K562 (cell line): ENCODE measurements at regions not wholly inside any gene's neighbourhood (a gene's known extent, or its start where the extent isn't known, plus 50 kb on each side); places are given as distances from the start of the nearest gene placed in this dataset.
A peak's percentile ranks its signal among the peaks of the same experiment; 100 is the strongest.

Experiments
- ATAC-seq: fragments of 200-7000 bp; cut with Tn5 transposase; 3 replicates; pipeline ENCODE4 v1.9.1; 2020; ENCODE audit warnings: moderate library complexity
- BruUV-seq: library from RNA; stranded (reverse); fragments of 400-500 nt; replicated peaks from 2 replicates; lab custom pipeline; 2021; lab: Mats Ljungman, UMichigan
- CTCF ChIA-PET: fragments of 300-600 bp; formaldehyde crosslinking; extraction: SDS; loops from one replicate; lab custom pipeline; 2021; ENCODE audit warnings: low intra/inter-chr PET ratio; lab: Yijun Ruan, JAX
- POLR2A ChIA-PET: fragments of 300-600, 350-650 bp; sonication (Branson Sonifier 250); formaldehyde crosslinking; extraction: SDS; loops from one replicate; lab custom pipeline; 2021; ENCODE audit warnings: antibody characterized with exemption, inconsistent platforms; lab: Yijun Ruan, JAX
- DNase-seq, 4 experiments: peaks; one replicate each; pipeline versions ENCODE4 v3.0.0 to v3.0.0-alpha.2; 2011 to 2018; ENCODE audit warnings: low spot score in 3 of 4, mixed read lengths in 3 of 4; ENCODE audit errors: extremely low read depth in 1 of 4
- FAIRE-seq: peaks from 2 replicates; lab custom pipeline; 2011; peaks lifted over from hg19 to GRCh38; lab: Jason Lieb, UNC
- H2AFZ ChIP-seq: 2 replicates; pipeline ENCODE4 v1.6.0; 2011; ENCODE audit warnings: low read depth, low read length, control low read depth, inconsistent platforms
- H3K27ac ChIP-seq: fragments of 200-600 bp; 3 replicates; pipeline ENCODE4 v1.8.0; 2011; ENCODE audit warnings: low read depth, mild to moderate bottlenecking, control low read depth, inconsistent platforms, low read length, moderate library complexity, mixed read lengths; ENCODE audit errors: extremely low read depth
- H3K27me3 ChIP-seq, 2 experiments: fragments of 300-600 bp in 1 of 2; 2 replicates in 1 of 2; 3 replicates in 1 of 2; pipeline versions ENCODE4 v1.6.0 to v1.8.0; 2011; ENCODE audit warnings: inconsistent platforms in 2 of 2, low read length in 2 of 2, mild to moderate bottlenecking in 1 of 2, mixed read lengths in 1 of 2, moderate library complexity in 1 of 2; ENCODE audit not compliant: control insufficient read depth in 2 of 2, insufficient read depth in 2 of 2
- H3K36me3 ChIP-seq: fragments of 300-600 bp; 3 replicates; pipeline ENCODE4 v1.8.0; 2011; ENCODE audit warnings: mild to moderate bottlenecking, low read length, inconsistent platforms; ENCODE audit not compliant: control insufficient read depth, insufficient read depth
- H3K4me1 ChIP-seq, 2 experiments: fragments of 200-600 bp in 1 of 2; replicated peaks in 1 of 2; 2 replicates in 1 of 2; 3 replicates in 1 of 2; pipeline versions ENCODE4 v1.5.1 to v1.8.0; 2011; ENCODE audit warnings: inconsistent platforms in 2 of 2, low read length in 2 of 2, mild to moderate bottlenecking in 1 of 2, mixed read lengths in 1 of 2, moderate library complexity in 1 of 2; ENCODE audit not compliant: control insufficient read depth in 2 of 2, insufficient read depth in 2 of 2
- H3K4me2 ChIP-seq: 2 replicates; pipeline ENCODE4 v1.6.1; 2011; ENCODE audit warnings: low read length, control low read depth, inconsistent platforms, mixed read lengths; ENCODE audit not compliant: insufficient read depth
- H3K4me3 ChIP-seq: fragments of 200-600 bp; sonication (generic), shearing (Covaris generic); 2 replicates; pipeline ENCODE4 v1.5.1; 2016; ENCODE audit warnings: control low read depth, inconsistent platforms
- H3K79me2 ChIP-seq: fragments of 200-600 bp; 3 replicates; pipeline ENCODE4 v1.8.0; 2011; ENCODE audit warnings: low read length, inconsistent platforms; ENCODE audit not compliant: control insufficient read depth, insufficient read depth
- H3K9ac ChIP-seq, 2 experiments: 2 replicates each; pipeline versions ENCODE4 v1.6.0 to v1.6.1; 2011; ENCODE audit warnings: low read depth in 2 of 2, low read length in 2 of 2, control low read depth in 1 of 2, inconsistent platforms in 1 of 2, mild to moderate bottlenecking in 1 of 2, mixed read lengths in 1 of 2; ENCODE audit not compliant: insufficient read depth in 1 of 2
- H3K9me1 ChIP-seq: one replicate; pipeline ENCODE4 v1.6.0; 2011; ENCODE audit warnings: inconsistent platforms, mild to moderate bottlenecking, low read length, moderate library complexity; ENCODE audit not compliant: control insufficient read depth, insufficient read depth
- H3K9me3 ChIP-seq: replicated peaks from 2 replicates; pipeline ENCODE4 v1.5.1; 2011; ENCODE audit warnings: low read depth, low read length, inconsistent platforms; ENCODE audit not compliant: control insufficient read depth, insufficient read depth
- H4K20me1 ChIP-seq: replicated peaks from 2 replicates; pipeline ENCODE4 v1.6.1; 2011; ENCODE audit warnings: low read length, inconsistent platforms, mixed read lengths; ENCODE audit not compliant: control insufficient read depth, insufficient read depth
- BHLHE40 ChIP-seq: IDR thresholded peaks from 2 replicates; pipeline ENCODE4 v1.6.1; 2011; ENCODE audit warnings: low read length, improper control_type of control experiment
- CREB3L1 ChIP-seq: fragments of 450-650 bp; IDR thresholded peaks from 2 replicates; pipeline ENCODE4 v1.6.1; 2014; ENCODE audit warnings: low read depth, mild to moderate bottlenecking, moderate library complexity, borderline replicate concordance
- CTBP1 ChIP-seq: fragments of 450-650 bp; IDR thresholded peaks from 2 replicates; pipeline ENCODE4 v1.6.1; 2016; ENCODE audit warnings: borderline replicate concordance
- NR4A1 ChIP-seq, 2 experiments: fragments of 250-450 bp in 1 of 2; fragments of 450-650 bp in 1 of 2; sonication (Bioruptor Pico) in 1 of 2; IDR thresholded peaks; 2 replicates each; pipeline versions ENCODE4 v1.4.0 to v1.6.1; 2016 to 2020; ENCODE audit warnings: mild to moderate bottlenecking in 2 of 2, missing compliant biosample characterization in 1 of 2, missing genetic modification characterization in 1 of 2, moderate library complexity in 1 of 2
- PTRF ChIP-seq: fragments of 450-650 bp; IDR thresholded peaks from 2 replicates; pipeline ENCODE4 v1.6.1; 2016; ENCODE audit warnings: mild to moderate bottlenecking, missing genetic modification characterization, missing compliant biosample characterization
- RAD21 ChIP-seq, 2 experiments: fragments of 250-450 bp in 1 of 2; fragments of 450-650 bp in 1 of 2; sonication (Bioruptor Pico) in 1 of 2; formaldehyde crosslinking in 1 of 2; IDR thresholded peaks in 1 of 2; conservative IDR thresholded peaks in 1 of 2; 2 replicates each; pipeline versions ENCODE4 v1.4.0 to v1.8.0; 2020 to 2022; ENCODE audit warnings: mild to moderate bottlenecking in 2 of 2, moderate library complexity in 1 of 2
- RBM17 ChIP-seq: fragments of 200-400 bp; formaldehyde crosslinking; IDR thresholded peaks from 2 replicates; pipeline ENCODE4 v1.6.1; 2017; ENCODE audit warnings: low read depth, mild to moderate bottlenecking, low read length, borderline replicate concordance
- RFX7 ChIP-seq: fragments of 250-450 bp; sonication (Bioruptor Pico); IDR thresholded peaks from 2 replicates; pipeline ENCODE4 v1.5.1; 2021; ENCODE audit warnings: mild to moderate bottlenecking
- SMAD1 ChIP-seq: fragments of 150-350 bp; IDR thresholded peaks from 2 replicates; pipeline ENCODE4 v1.6.1; 2014; ENCODE audit warnings: low read length, low read depth; ENCODE audit not compliant: partially characterized antibody
- SMAD4 ChIP-seq: fragments of 250-450 bp; sonication (Bioruptor Pico); conservative IDR thresholded peaks from 2 replicates; pipeline ENCODE4 v1.8.0; 2021; ENCODE audit warnings: inconsistent platforms, mild to moderate bottlenecking, moderate library complexity
- SNAPC5 ChIP-seq: fragments of 250-450 bp; sonication (Bioruptor Pico); IDR thresholded peaks from 2 replicates; pipeline ENCODE4 v1.8.0; 2021; ENCODE audit warnings: moderate library complexity, mild to moderate bottlenecking, inconsistent platforms
- TCFL5 ChIP-seq: fragments of 250-450 bp; sonication (Bioruptor Pico); conservative IDR thresholded peaks from 2 replicates; pipeline ENCODE4 v1.6.1; 2021; ENCODE audit warnings: mild to moderate bottlenecking, moderate library complexity, matching md5 sums
- THRAP3 ChIP-seq: fragments of 450-650 bp; IDR thresholded peaks from 2 replicates; pipeline ENCODE4 v1.6.1; 2016; ENCODE audit warnings: mild to moderate bottlenecking, inconsistent platforms, borderline replicate concordance
- WGBS: fragments of 100-300 bp; shearing (Covaris generic); methylation state at CpG from one replicate; pipeline ENCODE4 v1.1.6; 2016; ENCODE audit warnings: low coverage, mixed read lengths; ENCODE audit not compliant: insufficient coverage; ENCODE audit errors: missing lambda C conversion rate; 5-methylcytosine and 5-hydroxymethylcytosine counted together
- in situ Hi-C: fragments of 300-500 bp; cut with MboI; formaldehyde crosslinking; loops from 4 replicates; pipeline ENCODE4 v1.15.0; 2018; ENCODE audit warnings: inconsistent platforms, mixed read lengths
- intact Hi-C: fragments of 100-400 bp; cut with micrococcal nuclease; formaldehyde crosslinking; loops from 2 replicates; pipeline ENCODE4 v1.14.2; 2022

GRCh38 chr5:138701678-138702077, 51.5 kb upstream of the CTNNA1 start:
- POLR2A ChIA-PET: interaction anchor here (0.7 to 2.0 kb wide), 11 partner anchors 9 to 270 kb away, joined by 3 to 8 read pairs (median 5); partner anchors contain the start of gene CTNNA1
- DNase-seq: no peak
- Histone ChIP-seq H3K4me3 (no peak overlapping the region), H3K79me2 (no peaks in the 10 kb centered on the region), H3K9me1 (peaks cover 3% of the 10 kb centered on the region), H4K20me1 (no peaks in the 10 kb centered on the region), H3K4me2 (no peak overlapping the region; the same call in 1 of the 2 replicates), H3K4me1 (peaks cover 3 to 13% of the 10 kb centered on the region in 2 experiments; a peak in 4 of 5 replicates), H3K27me3 (no peaks in the 10 kb centered on the region), H3K27ac (no peak overlapping the region), H3K36me3 (no peaks in the 10 kb centered on the region), H3K9me3 (no peaks in the 10 kb centered on the region), H3K9ac (no peak overlapping the region), H2AFZ (peak overlapping the region; percentile 18; the same call in 1 of the 2 replicates)
- no peak for FAIRE-seq
- in situ Hi-C loops: no loop called here
- intact Hi-C loops: loop anchor here (5.0 kb wide), 1 partner anchor 124 kb away; the partner anchor contains the start of gene HSPA9
- BruUV-seq: no TSS peak
- ATAC-seq: no peak
- WGBS: 64% methylated on average over 3 of the region's 3 CpGs
- CTCF ChIA-PET: no interaction called here
- TF ChIP-seq SNAPC5 (no peak), NR4A1 (CRISPR knock-in tag; IDR thresholded peaks at IDR 0.05) (no peak), NR4A1 (tag; IDR thresholded peaks at IDR 0.05) (0 out of 2 replicates have a peak, but pooled peaks have one; percentile 28), SMAD4 (CRISPR knock-in tag) (0 out of 2 replicates have a peak, but pooled peaks have one; percentile 15), CREB3L1 (no peak), RAD21 (CRISPR knock-in tag; conservative IDR thresholded peaks at IDR 0.05 in 1 of 2, IDR thresholded peaks at IDR 0.05 in 1 of 2) (no peak), BHLHE40 (no peak), CTBP1 (no peak), PTRF (tag) (0 out of 2 replicates have a peak, but pooled peaks have one; percentile 47), RFX7 (CRISPR knock-in tag) (no peak), TCFL5 (CRISPR knock-in tag) (no peak), SMAD1 (no peak), THRAP3 (no peak), RBM17 (no peak)
